HG03521 (cell line): ENCODE measurements at regions not wholly inside any gene's neighbourhood (a gene's known extent, or its start where the extent isn't known, plus 50 kb on each side); places are given as distances from the start of the nearest gene placed in this dataset.

Experiments
- ATAC-seq: cut with Tn5 transposase; IDR thresholded peaks from one replicate; pipeline ENCODE4 v1.9.1; 2021; ENCODE audit warnings: mild to moderate bottlenecking, moderate library complexity; ENCODE audit not compliant: unreplicated experiment

- no peak for ATAC-seq
These were observed 67.8 kb downstream of the CASP12 start for GRCh38 chr11:104830508-104830907.

GRCh38 chr11:104830080-104830479 is 68.2 kb downstream of the CASP12 start:
- ATAC-seq: no peak

- ATAC-seq: no peak
These were observed 71.5 kb downstream of the CASP12 start for GRCh38 chr11:104826772-104827171.

GRCh38 chr11:104823657-104824056 is 74.6 kb downstream of the CASP12 start:
- no peak for ATAC-seq

- ATAC-seq: no peak
These were observed 77.8 kb downstream of the CASP12 start for GRCh38 chr11:104820431-104820830.

GRCh38 chr11:104819603-104820002 is 78.7 kb downstream of the CASP12 start:
- ATAC-seq: no peak

- no peak for ATAC-seq
These were observed 79.2 kb downstream of the CASP12 start for GRCh38 chr11:104819107-104819506.

- ATAC-seq: no peak
These were observed 80.3 kb downstream of the CASP12 start for GRCh38 chr11:104817973-104818372.

- no peak for ATAC-seq
These were observed 84.7 kb downstream of the CASP12 start for GRCh38 chr11:104813532-104813931.

GRCh38 chr11:104812103-104812788 is 86.0 kb downstream of the CASP12 start:
- no peak for ATAC-seq

- no peak for ATAC-seq
These were observed 94.5 kb downstream of the CASP12 start for GRCh38 chr11:104803776-104804175.

- ATAC-seq: peak; percentile 91
These were observed 99.0 kb downstream of the CASP12 start for GRCh38 chr11:104799251-104799650.

- ATAC-seq: peak; percentile 48
These were observed 99.5 kb downstream of the CASP12 start for GRCh38 chr11:104798789-104799188.

GRCh38 chr11:104796301-104796700 is 102.0 kb downstream of the CASP12 start:
- ATAC-seq: no peak

GRCh38 chr11:104795501-104796213 is 102.6 kb downstream of the CASP12 start:
- ATAC-seq: no peak

- ATAC-seq: no peak
These were observed 105.4 kb downstream of the CASP12 start for GRCh38 chr11:104792861-104793260.

- ATAC-seq: no peak
These were observed 106.4 kb downstream of the CASP12 start for GRCh38 chr11:104791896-104792295.

GRCh38 chr11:104784684-104785460 is 113.4 kb downstream of the CASP12 start:
- ATAC-seq: no peak

- no peak for ATAC-seq
These were observed 115.0 kb downstream of the CASP12 start for GRCh38 chr11:104783241-104783640.

- ATAC-seq: no peak
These were observed 115.9 kb downstream of the CASP12 start for GRCh38 chr11:104782377-104782754.

GRCh38 chr11:104781719-104782376 is 116.4 kb downstream of the CASP12 start:
- no peak for ATAC-seq
